Activated naive CD4-positive, alpha-beta T cell treated with anti-CD3 and anti-CD28 coated beads, Interleukin-2, amount 50 U/mL, for 16 hours (primary cell): ENCODE measurements at regions not wholly inside any gene's neighbourhood (a gene's known extent, or its start where the extent isn't known, plus 50 kb on each side); places are given as distances from the start of the nearest gene placed in this dataset.
"Not testable (repeated sequence)": the region's sequence is repeated elsewhere in the genome, so short reads cannot be mapped to it uniquely, and the experiment has no call there.

Source experiments
- DNase-seq: peaks from one replicate; pipeline ENCODE4 v3.0.0-alpha.2; 2020

GRCh38 chr16:34743115-34743514 lies 1283.7 kb downstream of the TP53TG3F start:
- DNase-seq, result no peak

GRCh38 chr16:34758835-34759234 lies 1299.4 kb downstream of the TP53TG3F start:
- DNase-seq, result no peak

- not testable (repeated sequence) for DNase-seq
These were observed 1332.4 kb downstream of the TP53TG3F start for GRCh38 chr16:34791835-34792234.

- no peak for DNase-seq
These were observed 1342.5 kb downstream of the TP53TG3F start for GRCh38 chr16:34801875-34802274.

GRCh38 chr16:34802396-34802795 lies 1343.0 kb downstream of the TP53TG3F start:
- DNase-seq, result no peak

GRCh38 chr16:34802848-34803599 lies 1343.6 kb downstream of the TP53TG3F start:
- DNase-seq, result no peak

GRCh38 chr16:34803683-34804416 lies 1344.4 kb downstream of the TP53TG3F start:
- DNase-seq, result peak; percentile 8

- not testable (repeated sequence) for DNase-seq
These were observed 1347.7 kb downstream of the TP53TG3F start for GRCh38 chr16:34806992-34807644.

GRCh38 chr16:34807844-34808243 lies 1348.4 kb downstream of the TP53TG3F start:
- not testable (repeated sequence) for DNase-seq

- DNase-seq, result not testable (repeated sequence)
These were observed 1349.1 kb downstream of the TP53TG3F start for GRCh38 chr16:34808530-34808929.
